ENCODE measurements at regions not wholly inside any gene's neighbourhood (a gene's known extent, or its start where the extent isn't known, plus 50 kb on each side); places are given as distances from the start of the nearest gene placed in this dataset.

DNA sequence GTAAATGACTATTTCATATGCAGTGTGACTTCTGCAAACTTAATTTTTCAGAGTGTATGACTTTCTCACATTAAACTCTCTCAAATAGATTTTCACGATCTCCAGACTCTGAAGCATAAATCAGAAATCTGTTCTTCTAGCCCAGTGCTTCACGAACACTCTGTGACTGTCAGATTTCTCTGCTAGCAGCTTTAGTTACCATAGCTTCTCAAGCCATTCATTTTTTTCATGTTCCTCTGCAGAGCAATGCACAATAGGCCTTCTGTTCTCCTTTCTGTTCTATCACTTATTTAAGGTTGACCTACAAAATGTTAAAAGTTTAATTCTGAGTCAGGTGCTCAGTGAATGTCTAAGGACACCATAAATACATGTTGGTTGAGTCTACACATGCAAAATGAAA is 1102.2 kb downstream of the TUSC7 start:
- Histone ChIP-seq H3K4me2 (ENCODE audit: insufficient read depth in 1 of 2, low read depth in 2 of 2, low read length in 2 of 2) (no peak overlapping the region), H3K79me2 (ENCODE audit: control insufficient read depth in 1 of 2, insufficient read depth in 2 of 2, low read length in 2 of 2) (no peaks in the 10 kb centered on the region), H3K23ac (ENCODE audit: insufficient read length) (no peak overlapping the region), H2AK5ac (ENCODE audit: low read depth, low read length) (no peak overlapping the region), H3K18ac (ENCODE audit: extremely low read depth, low read length) (no peak overlapping the region), H3K9ac (replicated peaks in 1 of 4; ENCODE audit: extremely low read depth in 1 of 4, low read depth in 3 of 4, low read length in 3 of 4) (no peak overlapping the region), H3K23me2 (ENCODE audit: low read depth, low read length) (no peaks in the 10 kb centered on the region), H4K20me1 (replicated peaks in 1 of 2; ENCODE audit: control insufficient read depth in 1 of 2, insufficient read depth in 2 of 2, low read length in 2 of 2) (no peaks in the 10 kb centered on the region), H3K9me3 (ENCODE audit: insufficient read depth in 2 of 2, low read depth in 1 of 2, low read length in 1 of 2) (no peaks in the 10 kb centered on the region), H3K4ac (replicated peaks; ENCODE audit: insufficient read length, low read depth, low read length) (no peak overlapping the region), H2BK5ac (ENCODE audit: low read depth, low read length) (no peak overlapping the region), H3K14ac (ENCODE audit: insufficient read length) (no peak overlapping the region), H2BK20ac (ENCODE audit: low read length) (no peak overlapping the region), H4K5ac (ENCODE audit: insufficient read length, low read depth, low read length) (no peak overlapping the region), H3K4me1 (replicated peaks in 1 of 4; ENCODE audit: control insufficient read depth in 3 of 4, insufficient read depth in 4 of 4, low read length in 3 of 4) (no peaks in the 10 kb centered on the region), H4K8ac (ENCODE audit: extremely low read depth, insufficient read depth, low read length) (no peak overlapping the region), H3K36me3 (ENCODE audit: control insufficient read depth in 2 of 4, insufficient read depth in 4 of 4, low read length in 3 of 4) (no peaks in the 10 kb centered on the region), H4K91ac (replicated peaks; ENCODE audit: insufficient read length, low read length) (no peak overlapping the region), H2AFZ (ENCODE audit: low read length) (no peak overlapping the region), H3K27ac (ENCODE audit: low read depth, low read length) (no peak overlapping the region), H2BK120ac (replicated peaks; ENCODE audit: low read depth, low read length) (no peak overlapping the region), H2BK12ac (ENCODE audit: low read depth, low read length) (no peak overlapping the region), H2BK15ac (ENCODE audit: low read length) (no peak overlapping the region), H3K79me1 (ENCODE audit: low read depth, low read length) (no peaks in the 10 kb centered on the region), H3K27me3 (replicated peaks in 1 of 4; ENCODE audit: control insufficient read depth in 3 of 4, extremely low read depth in 1 of 4, insufficient read depth in 3 of 4, low read length in 3 of 4) (no peaks in the 10 kb centered on the region), H3K56ac (replicated peaks; ENCODE audit: insufficient read length, low read depth, low read length) (no peak overlapping the region), H3K4me3 (ENCODE audit: extremely low read depth in 1 of 4, insufficient read depth in 2 of 4, low read depth in 3 of 4, low read length in 4 of 4) (no peak overlapping the region)
- POLR2A ChIA-PET (ENCODE audit: partially characterized antibody): no interaction called here
- CTCF ChIA-PET (ENCODE audit: partially characterized antibody): no interaction called here
- DNase-seq (ENCODE audit: low read depth in 1 of 2, low spot score in 2 of 2): no peak
- no peak for FAIRE-seq
- WGBS, 2 experiments (ENCODE audit: extremely low coverage in 1 of 2, insufficient coverage in 1 of 2, insufficient read length in 1 of 2, insufficient replicate concordance in 2 of 2, low coverage in 1 of 2, low lambda C conversion rate in 2 of 2, missing lambda C conversion rate in 1 of 2): 94% methylated on average over 2 of the region's 2 CpGs; no CpG with 5 or more reads in 1 of the 2 experiments
- TF ChIP-seq, protein P1, sequence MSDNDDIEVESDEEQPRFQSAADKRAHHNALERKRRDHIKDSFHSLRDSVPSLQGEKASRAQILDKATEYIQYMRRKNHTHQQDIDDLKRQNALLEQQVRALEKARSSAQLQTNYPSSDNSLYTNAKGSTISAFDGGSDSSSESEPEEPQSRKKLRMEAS (IDR thresholded peaks at IDR 0.05): no peak
- TF ChIP-seq RNF2 (IDR thresholded peaks at IDR 0.05; ENCODE audit: borderline replicate concordance, low read depth, low read length, missing control alignments, poor library complexity, severe bottlenecking): no peak
- no peak for TF ChIP-seq KDM4A (IDR thresholded peaks at IDR 0.05; ENCODE audit: low read depth, low read length, severe bottlenecking)
- no peak for TF ChIP-seq PHF8 (conservative IDR thresholded peaks at IDR 0.05; ENCODE audit: low read depth, low read length)
- TF ChIP-seq KDM5A (IDR thresholded peaks at IDR 0.05; ENCODE audit: low read length): no peak
- no peak for TF ChIP-seq ASH2L (IDR thresholded peaks at IDR 0.05; ENCODE audit: low read length)
- TF ChIP-seq RAD21 (IDR thresholded peaks at IDR 0.05 in 1 of 2, conservative IDR thresholded peaks at IDR 0.05 in 1 of 2; ENCODE audit: low read depth in 2 of 2, low read length in 2 of 2): no peak
- TF ChIP-seq NRF1 (IDR thresholded peaks at IDR 0.05; ENCODE audit: low read depth, low read length): no peak
- TF ChIP-seq, protein P2, sequence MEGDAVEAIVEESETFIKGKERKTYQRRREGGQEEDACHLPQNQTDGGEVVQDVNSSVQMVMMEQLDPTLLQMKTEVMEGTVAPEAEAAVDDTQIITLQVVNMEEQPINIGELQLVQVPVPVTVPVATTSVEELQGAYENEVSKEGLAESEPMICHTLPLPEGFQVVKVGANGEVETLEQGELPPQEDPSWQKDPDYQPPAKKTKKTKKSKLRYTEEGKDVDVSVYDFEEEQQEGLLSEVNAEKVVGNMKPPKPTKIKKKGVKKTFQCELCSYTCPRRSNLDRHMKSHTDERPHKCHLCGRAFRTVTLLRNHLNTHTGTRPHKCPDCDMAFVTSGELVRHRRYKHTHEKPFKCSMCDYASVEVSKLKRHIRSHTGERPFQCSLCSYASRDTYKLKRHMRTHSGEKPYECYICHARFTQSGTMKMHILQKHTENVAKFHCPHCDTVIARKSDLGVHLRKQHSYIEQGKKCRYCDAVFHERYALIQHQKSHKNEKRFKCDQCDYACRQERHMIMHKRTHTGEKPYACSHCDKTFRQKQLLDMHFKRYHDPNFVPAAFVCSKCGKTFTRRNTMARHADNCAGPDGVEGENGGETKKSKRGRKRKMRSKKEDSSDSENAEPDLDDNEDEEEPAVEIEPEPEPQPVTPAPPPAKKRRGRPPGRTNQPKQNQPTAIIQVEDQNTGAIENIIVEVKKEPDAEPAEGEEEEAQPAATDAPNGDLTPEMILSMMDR (IDR thresholded peaks at IDR 0.05; ENCODE audit: control extremely low read depth in 1 of 3, insufficient read depth in 1 of 3, low read depth in 1 of 3, low read length in 3 of 3): no peak
- no peak for TF ChIP-seq EP300 (IDR thresholded peaks at IDR 0.05; ENCODE audit: borderline replicate concordance in 1 of 2, low read depth in 2 of 2, low read length in 2 of 2)
- TF ChIP-seq YY1 (IDR thresholded peaks at IDR 0.05; ENCODE audit: low read depth, low read length): no peak
